ENCODE measurements at regions not wholly inside any gene's neighbourhood (a gene's known extent, or its start where the extent isn't known, plus 50 kb on each side); places are given as distances from the start of the nearest gene placed in this dataset.

DNA sequence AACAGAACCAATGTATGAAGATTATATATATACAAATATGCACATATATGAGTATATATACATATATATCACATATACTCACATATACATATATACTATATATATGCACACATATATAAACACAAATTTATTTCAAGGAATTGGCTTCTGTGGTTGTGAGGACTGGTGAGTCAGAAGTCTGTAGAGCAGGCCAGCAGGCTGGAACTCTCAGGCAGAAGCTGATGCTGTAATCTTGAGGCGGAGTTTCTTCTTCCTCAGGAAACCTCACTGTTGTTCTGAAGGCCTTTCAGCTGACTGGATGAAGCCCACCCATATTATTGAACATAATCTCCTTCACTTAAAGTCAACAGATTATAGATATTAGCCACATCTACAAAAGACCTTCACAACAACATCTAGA lies 143.9 kb upstream of the CREB1 start:
- no peak overlapping the region for H3K4me3 ChIP-seq (ENCODE audit: low read length)
- DNase-seq (ENCODE audit: low read depth): peak; percentile 62
- TF ChIP-seq, protein P1, sequence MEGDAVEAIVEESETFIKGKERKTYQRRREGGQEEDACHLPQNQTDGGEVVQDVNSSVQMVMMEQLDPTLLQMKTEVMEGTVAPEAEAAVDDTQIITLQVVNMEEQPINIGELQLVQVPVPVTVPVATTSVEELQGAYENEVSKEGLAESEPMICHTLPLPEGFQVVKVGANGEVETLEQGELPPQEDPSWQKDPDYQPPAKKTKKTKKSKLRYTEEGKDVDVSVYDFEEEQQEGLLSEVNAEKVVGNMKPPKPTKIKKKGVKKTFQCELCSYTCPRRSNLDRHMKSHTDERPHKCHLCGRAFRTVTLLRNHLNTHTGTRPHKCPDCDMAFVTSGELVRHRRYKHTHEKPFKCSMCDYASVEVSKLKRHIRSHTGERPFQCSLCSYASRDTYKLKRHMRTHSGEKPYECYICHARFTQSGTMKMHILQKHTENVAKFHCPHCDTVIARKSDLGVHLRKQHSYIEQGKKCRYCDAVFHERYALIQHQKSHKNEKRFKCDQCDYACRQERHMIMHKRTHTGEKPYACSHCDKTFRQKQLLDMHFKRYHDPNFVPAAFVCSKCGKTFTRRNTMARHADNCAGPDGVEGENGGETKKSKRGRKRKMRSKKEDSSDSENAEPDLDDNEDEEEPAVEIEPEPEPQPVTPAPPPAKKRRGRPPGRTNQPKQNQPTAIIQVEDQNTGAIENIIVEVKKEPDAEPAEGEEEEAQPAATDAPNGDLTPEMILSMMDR (conservative IDR thresholded peaks at IDR 0.05; ENCODE audit: low read length): no peak

GRCh38 chr2:207387001-207387571 lies 142.7 kb upstream of the CREB1 start:
- no peak overlapping the region for H3K4me3 ChIP-seq (ENCODE audit: low read length)
- DNase-seq (ENCODE audit: low read depth): no peak
- TF ChIP-seq, protein P1 (conservative IDR thresholded peaks at IDR 0.05; ENCODE audit: low read length): no peak

- TF ChIP-seq, protein P1 (conservative IDR thresholded peaks at IDR 0.05; ENCODE audit: low read length): no peak
- no peak for DNase-seq (ENCODE audit: low read depth)
- H3K4me3 ChIP-seq (ENCODE audit: low read length): no peak overlapping the region
Observed at GRCh38 chr2:207390302-207391095, 139.3 kb upstream of the CREB1 start.

DNA sequence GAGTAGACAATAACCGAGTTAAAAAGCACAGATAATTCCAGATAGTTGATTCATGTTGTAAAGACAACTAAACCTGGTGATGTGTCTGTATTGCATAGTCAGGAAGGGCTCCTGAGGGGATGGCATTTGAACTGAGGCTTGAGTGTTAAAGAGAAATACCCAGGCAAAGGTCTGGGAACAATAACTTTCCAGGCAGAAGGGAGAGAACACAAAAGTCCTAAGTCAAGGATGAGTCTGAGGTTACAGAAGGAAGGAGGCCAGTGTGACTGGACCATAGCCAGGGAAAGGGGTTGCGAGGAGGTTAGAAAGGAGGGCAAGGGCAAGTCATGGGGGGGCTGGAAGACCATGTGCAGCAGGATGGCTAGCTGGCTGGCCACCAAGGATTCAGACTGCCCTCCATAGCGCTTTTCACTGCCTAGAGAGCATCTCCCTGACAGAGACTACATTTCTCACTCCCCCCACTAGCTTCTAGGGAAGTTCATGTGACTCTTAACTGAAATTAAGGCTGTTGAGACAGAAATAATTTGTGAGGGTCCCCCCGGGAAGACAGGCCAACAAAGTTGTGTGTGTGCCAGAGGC lies 135.5 kb upstream of the CREB1 start:
- TF ChIP-seq, protein P1 (conservative IDR thresholded peaks at IDR 0.05; ENCODE audit: low read length): no peak
- peak; percentile 46 for DNase-seq (ENCODE audit: low read depth)
- H3K4me3 ChIP-seq (ENCODE audit: low read length): no peak overlapping the region

GRCh38 chr2:207394812-207395534 lies 134.8 kb upstream of the CREB1 start:
- peak; percentile 98 for DNase-seq (ENCODE audit: low read depth)
- no peak overlapping the region for H3K4me3 ChIP-seq (ENCODE audit: low read length)
- TF ChIP-seq, protein P1 (conservative IDR thresholded peaks at IDR 0.05; ENCODE audit: low read length): no peak

DNA sequence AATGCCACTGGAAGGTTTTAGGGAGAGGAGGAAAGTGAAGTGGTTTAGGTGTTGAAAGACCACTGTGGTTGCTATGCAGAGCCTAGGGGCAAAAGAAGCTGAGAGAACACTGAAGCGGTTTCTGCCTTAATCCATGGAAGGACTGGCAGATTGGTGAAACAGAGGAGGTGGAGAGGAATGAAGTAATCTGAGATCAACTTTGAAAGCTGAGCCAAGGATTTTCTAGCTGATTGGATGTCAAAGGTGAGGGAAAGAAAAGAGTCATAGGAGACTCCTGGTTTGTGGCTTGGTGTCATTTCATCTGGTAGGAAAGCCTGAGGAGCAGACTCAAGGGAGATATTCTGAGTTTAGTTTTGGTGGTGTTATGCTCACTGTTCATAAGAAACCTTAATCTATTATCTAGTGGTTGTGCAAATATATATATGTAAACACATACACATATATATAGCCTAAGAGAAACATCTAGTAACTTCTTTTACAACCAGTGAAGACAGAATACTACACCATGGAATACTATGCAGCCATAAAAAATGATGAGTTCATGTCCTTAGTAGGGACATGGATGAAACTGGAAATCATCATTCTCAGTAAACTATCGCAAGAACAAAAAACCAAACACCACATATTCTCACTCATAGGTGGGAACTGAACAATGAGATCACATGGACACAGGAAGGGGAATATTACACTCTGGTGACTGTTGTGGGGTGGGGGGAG lies 134.1 kb upstream of the CREB1 start:
- H3K4me3 ChIP-seq (ENCODE audit: low read length): no peak overlapping the region
- TF ChIP-seq, protein P1 (conservative IDR thresholded peaks at IDR 0.05; ENCODE audit: low read length): no peak
- no peak for DNase-seq (ENCODE audit: low read depth)
